GM18870 (cell line): ENCODE measurements at regions not wholly inside any gene's neighbourhood (a gene's known extent, or its start where the extent isn't known, plus 50 kb on each side); places are given as distances from the start of the nearest gene placed in this dataset.
A peak's percentile ranks its signal among the peaks of the same experiment; 100 is the strongest.
"Not testable (repeated sequence)": the region's sequence is repeated elsewhere in the genome, so short reads cannot be mapped to it uniquely, and the experiment has no call there.

Experiments used
- ATAC-seq: cut with Tn5 transposase; IDR thresholded peaks from one replicate; pipeline ENCODE4 v1.9.1; 2021; ENCODE audit warnings: moderate library complexity; ENCODE audit not compliant: unreplicated experiment

GRCh38 chr4:14151101-14151500 is 523.6 kb upstream of the BOD1L1 start:
- ATAC-seq, result no peak

- peak; percentile 89 for ATAC-seq
Measured at GRCh38 chr4:14152834-14153519, 525.5 kb upstream of the BOD1L1 start.

DNA sequence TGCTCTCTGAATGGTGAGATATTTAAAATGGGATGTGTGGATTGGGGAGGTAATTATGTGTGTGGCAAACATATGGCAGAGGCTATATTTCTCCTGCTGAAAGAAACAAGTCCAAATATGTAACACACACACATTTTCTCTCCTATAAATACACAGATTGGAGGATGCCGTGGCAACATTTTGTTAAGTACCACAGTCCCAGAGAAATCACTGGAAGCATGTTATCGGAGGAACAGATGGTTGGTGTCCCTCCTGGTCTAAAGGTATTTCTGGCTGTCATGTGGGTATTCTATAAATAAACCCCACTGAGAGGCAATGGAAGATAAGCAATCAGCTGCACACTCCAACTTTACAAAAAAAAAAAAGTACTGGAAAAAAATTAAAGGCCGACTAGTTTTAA is 528.3 kb upstream of the BOD1L1 start:
- no peak for ATAC-seq

DNA sequence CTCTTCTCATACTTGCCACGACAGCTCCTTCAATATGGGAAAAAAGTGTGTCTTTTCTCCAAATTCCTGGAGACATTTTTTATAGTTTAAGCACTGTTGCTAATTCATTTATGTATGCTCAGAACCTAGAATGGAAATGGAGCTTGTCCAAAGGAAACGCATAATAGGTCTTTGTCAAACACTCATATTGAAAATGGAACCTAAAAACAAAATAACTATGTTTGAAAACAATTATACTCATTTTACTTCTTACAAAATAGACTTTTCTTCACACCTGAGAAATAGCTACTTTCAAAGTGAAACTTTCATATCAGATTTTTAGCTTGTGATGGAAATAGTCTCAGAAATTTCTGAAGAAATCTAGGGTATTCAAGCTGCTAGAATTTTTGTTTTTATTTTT is 529.7 kb upstream of the BOD1L1 start:
- ATAC-seq, result peak; percentile 71

DNA sequence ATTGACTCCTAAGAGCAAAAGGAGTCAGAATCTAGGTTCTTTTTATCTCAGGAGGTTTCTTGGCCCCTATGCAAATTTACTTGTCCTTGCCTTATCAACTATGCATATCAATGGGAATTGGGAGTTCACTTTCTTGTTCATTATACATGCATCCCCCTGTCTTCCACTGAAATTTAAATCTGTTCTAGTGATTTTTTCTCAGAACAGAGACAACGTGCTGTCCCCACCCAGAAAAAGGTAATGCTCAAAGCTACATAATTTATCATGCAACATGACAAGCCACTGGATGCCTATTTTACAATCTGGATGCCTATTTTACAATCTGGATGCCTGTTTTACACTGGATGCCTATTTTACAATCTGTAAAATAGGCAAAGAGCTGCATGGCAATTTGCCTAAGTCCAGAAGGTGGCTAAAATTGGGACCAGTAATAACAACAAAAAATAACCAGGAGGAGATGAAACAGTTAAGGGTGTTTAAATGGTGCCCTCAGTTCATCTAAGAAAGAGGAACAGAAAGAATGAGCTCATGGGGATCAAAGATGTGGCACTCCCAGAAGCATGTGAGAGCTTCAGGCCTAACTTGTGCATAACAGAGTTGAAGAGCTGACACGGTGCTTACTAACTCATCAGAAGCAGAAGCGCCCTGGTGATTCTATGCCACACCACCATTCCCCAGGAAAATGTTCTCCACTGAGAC is 537.8 kb upstream of the BOD1L1 start:
- peak; percentile 99 for ATAC-seq

- no peak for ATAC-seq
Measured at GRCh38 chr4:14167876-14168510, 540.5 kb upstream of the BOD1L1 start.

DNA sequence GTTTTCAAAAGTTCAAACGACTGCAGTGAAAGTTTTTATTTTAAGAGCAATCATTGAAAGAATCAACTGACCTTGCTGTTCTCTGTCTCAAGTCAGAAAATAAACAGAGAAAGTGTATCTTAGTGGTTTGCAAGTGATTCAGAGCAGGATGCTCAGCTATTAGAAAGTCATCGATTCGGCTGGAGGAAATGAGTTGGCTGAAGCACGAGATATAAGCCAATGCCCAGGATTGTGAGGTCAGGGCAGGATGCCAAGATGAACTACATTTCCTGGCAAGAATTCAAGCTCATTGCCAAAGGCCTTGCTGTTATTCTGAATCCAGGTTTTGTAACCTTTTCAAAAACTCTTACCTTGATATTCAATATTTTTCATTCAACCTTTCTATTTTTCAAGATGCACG is 541.4 kb upstream of the BOD1L1 start:
- peak; percentile 74 for ATAC-seq

GRCh38 chr4:14169460-14169859 is 541.9 kb upstream of the BOD1L1 start:
- no peak for ATAC-seq

DNA sequence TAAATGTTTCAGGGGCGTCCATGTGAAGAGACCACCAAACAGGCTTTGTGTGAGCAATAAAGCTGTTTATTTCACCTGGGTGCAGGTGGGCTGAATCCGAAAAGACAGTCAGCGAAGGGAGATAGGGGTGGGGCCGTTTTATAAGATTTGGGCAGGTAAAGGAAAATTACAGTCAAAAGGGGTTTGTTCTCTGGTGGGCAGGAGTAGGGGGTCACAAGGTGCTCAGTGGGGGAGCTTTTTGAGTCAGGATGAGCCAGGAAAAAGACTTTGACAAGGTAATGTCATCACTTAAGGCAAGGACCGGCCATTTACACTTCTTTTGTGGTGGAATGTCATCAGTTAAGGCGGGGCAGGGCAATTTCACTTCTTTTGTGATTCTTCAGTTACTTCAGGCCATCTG is 542.4 kb upstream of the BOD1L1 start:
- ATAC-seq, result not testable (repeated sequence)

DNA sequence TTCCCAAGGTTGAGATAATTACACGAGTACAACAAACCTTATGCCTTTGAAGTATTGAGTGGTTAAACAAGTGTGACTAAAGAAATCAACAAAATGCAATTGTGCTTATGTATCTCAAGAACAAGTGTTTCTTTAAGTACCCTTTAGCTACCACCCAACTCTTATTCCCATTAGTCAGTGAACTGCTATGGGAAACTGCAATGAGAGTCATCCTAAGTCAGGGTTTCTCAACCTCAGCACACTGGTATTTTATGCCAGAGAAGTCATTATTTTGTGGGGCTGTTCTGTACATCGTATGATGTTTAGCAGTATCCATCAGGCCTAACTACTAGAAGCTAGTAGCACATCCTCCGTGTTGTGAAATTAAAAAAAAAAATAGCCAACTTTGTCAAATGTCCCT is 549.1 kb upstream of the BOD1L1 start:
- no peak for ATAC-seq

DNA sequence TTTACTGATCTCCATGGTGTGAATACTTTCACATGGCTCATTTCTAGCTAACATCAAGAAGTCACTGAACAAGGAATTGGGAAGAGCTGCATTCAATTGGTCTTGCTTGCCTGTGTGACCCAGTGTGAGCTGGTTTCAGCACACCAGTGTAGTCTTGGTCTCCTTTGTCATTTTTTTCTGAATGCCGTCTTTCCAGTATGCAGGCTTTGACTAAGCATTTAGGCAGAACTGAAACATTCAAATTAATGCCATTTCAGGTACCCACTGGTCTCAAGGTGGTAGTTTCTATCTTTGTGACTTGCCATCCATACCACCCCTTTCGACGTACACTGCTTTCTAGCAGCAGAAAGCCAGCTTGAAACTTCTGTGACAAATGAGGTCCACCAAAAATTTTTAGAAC is 550.5 kb upstream of the BOD1L1 start:
- peak; percentile 95 for ATAC-seq

- peak; percentile 60 for ATAC-seq
Measured at GRCh38 chr4:14178421-14178820, 550.9 kb upstream of the BOD1L1 start.

- no peak for ATAC-seq
Measured at GRCh38 chr4:14180166-14180565, 552.6 kb upstream of the BOD1L1 start.

DNA sequence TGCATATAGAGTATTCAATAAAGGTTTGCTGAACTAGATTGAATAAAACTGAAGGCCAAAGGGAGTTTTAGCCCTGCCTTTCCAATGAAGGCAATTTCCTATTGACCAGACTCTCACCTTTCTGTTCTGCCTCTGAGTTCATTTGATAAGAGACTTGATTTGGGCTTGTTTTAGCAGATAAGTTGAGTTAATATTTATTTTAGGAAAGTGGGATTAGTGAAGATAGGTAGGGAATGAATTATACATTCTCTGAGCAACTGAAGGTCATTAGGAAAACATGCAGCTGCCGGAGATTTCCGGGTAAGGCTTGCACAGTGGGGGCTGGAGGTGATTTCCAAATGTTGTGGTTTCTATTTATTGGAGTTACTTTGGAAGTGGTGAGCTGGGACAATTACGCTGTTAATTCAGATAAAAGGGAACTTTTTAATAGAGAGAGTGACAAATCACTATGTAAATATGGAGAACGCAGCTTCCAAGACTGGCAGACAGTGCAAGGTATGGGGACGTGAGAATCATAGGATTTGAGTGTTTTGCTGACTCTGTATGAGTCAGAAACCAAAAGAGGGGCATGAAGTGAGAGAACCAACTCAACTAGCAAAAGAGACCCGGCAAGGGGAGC is 553.6 kb upstream of the BOD1L1 start:
- no peak for ATAC-seq

GRCh38 chr4:14182148-14182547 is 554.6 kb upstream of the BOD1L1 start:
- no peak for ATAC-seq

- ATAC-seq, result no peak
Measured at GRCh38 chr4:14184265-14184664, 556.7 kb upstream of the BOD1L1 start.

- ATAC-seq, result no peak
Measured at GRCh38 chr4:14184767-14185166, 557.2 kb upstream of the BOD1L1 start.

- ATAC-seq, result peak; percentile 52
Measured at GRCh38 chr4:14188214-14188613, 560.7 kb upstream of the BOD1L1 start.

DNA sequence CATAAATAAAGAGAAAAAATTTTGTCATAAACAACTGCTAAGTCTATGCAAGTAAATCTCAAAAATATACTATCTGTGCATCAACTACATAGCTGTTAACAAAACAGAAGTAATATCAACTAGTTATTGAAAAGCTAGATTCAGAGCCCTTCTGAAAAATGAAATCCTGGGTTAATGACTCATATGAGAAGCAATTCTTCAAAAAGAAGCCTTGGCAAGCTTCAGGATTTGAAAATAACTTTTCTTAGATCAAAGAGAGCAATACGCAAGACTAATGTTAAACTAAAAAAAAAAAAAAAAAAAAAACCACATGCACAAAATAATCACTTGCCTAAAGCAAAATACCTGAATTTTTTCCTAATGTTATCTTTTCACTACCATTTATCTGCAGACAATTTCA is 566.1 kb upstream of the BOD1L1 start:
- ATAC-seq, result no peak

GRCh38 chr4:14196131-14196530 is 568.6 kb upstream of the BOD1L1 start:
- ATAC-seq, result no peak

- ATAC-seq, result no peak
Measured at GRCh38 chr4:14215116-14215770, 587.7 kb upstream of the BOD1L1 start.
